ENCODE measurements at regions not wholly inside any gene's neighbourhood (a gene's known extent, or its start where the extent isn't known, plus 50 kb on each side); places are given as distances from the start of the nearest gene placed in this dataset.

DNA sequence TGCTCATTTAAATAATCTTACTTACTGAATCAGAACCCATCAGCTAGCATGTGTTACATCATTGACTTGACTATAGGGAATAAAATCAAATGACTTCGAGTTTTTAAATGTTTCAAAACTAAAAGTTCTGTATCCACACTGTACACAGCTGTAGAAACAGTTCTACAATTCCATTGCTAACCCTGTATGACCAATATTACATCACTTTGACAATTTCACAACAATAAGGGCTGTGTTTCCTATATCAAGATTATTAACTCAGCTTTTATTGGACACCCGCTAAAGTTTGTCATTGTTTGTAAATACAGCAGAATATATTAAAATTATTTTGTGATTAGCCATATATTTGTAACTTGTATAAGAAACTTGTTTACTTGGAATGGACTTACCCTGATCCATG, 540.8 kb downstream of the PRELID2 start:
- H3K4me3 ChIP-seq = no peak overlapping the region
- H3K79me2 ChIP-seq (ENCODE audit: low read depth) = no peaks in the 10 kb centered on the region
- ChIA-PET CTCF (no interaction called here), POLR2A (ENCODE audit: unreplicated experiment) (no interaction called here)
- no peak for DNase-seq
- H3F3A ChIP-seq (ENCODE audit: insufficient read depth, low read depth) = no peaks in the 10 kb centered on the region
- no peak overlapping the region for H2AFZ ChIP-seq
- H3K9me3 ChIP-seq (ENCODE audit: insufficient read depth, low read depth) = no peaks in the 10 kb centered on the region
- H3K27ac ChIP-seq = no peak overlapping the region
- no TSS peak for BruUV-seq (replicated peaks)
- no peaks in the 10 kb centered on the region for H3K9me2 ChIP-seq (ENCODE audit: insufficient read depth)
- H4K20me1 ChIP-seq (ENCODE audit: insufficient read depth) = no peaks in the 10 kb centered on the region
- intact Hi-C loops (cut with micrococcal nuclease; ENCODE audit: unreplicated experiment) = no loop called here
- H3K27me3 ChIP-seq (ENCODE audit: insufficient read depth, low read depth) = no peaks in the 10 kb centered on the region
- H3K4me1 ChIP-seq (replicated peaks; ENCODE audit: insufficient read depth) = no peaks in the 10 kb centered on the region
- no peak overlapping the region for H3K4me2 ChIP-seq
- TF ChIP-seq, protein P1, sequence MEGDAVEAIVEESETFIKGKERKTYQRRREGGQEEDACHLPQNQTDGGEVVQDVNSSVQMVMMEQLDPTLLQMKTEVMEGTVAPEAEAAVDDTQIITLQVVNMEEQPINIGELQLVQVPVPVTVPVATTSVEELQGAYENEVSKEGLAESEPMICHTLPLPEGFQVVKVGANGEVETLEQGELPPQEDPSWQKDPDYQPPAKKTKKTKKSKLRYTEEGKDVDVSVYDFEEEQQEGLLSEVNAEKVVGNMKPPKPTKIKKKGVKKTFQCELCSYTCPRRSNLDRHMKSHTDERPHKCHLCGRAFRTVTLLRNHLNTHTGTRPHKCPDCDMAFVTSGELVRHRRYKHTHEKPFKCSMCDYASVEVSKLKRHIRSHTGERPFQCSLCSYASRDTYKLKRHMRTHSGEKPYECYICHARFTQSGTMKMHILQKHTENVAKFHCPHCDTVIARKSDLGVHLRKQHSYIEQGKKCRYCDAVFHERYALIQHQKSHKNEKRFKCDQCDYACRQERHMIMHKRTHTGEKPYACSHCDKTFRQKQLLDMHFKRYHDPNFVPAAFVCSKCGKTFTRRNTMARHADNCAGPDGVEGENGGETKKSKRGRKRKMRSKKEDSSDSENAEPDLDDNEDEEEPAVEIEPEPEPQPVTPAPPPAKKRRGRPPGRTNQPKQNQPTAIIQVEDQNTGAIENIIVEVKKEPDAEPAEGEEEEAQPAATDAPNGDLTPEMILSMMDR (conservative IDR thresholded peaks at IDR 0.05) = no peak
- TF ChIP-seq EZH2 (IDR thresholded peaks at IDR 0.05; ENCODE audit: low read depth) = no peak
- no peaks in the 10 kb centered on the region for H3K36me3 ChIP-seq (ENCODE audit: low read depth)

DNA sequence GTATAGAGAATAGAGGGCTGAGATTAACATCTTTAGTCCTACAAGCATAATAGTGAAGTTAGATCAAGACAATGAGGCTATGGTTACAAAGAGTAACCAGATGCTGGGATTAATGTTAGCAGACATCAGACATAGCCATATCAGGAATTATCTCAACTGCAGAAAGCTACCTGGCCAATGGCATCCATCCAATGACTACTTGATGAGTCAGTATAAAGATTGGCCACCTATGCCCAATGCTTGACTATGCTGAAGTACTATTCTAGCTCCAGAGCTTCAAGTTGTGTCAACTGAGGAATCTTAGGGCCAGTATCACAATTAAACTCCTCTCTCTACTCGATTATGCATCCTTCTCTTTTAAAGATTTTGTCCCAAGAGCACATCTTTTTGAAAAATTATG, 541.4 kb downstream of the PRELID2 start:
- intact Hi-C loops (cut with micrococcal nuclease; ENCODE audit: unreplicated experiment) = no loop called here
- H3K9me3 ChIP-seq (ENCODE audit: insufficient read depth, low read depth) = no peaks in the 10 kb centered on the region
- H2AFZ ChIP-seq = no peak overlapping the region
- H3K4me3 ChIP-seq = no peak overlapping the region
- H3K79me2 ChIP-seq (ENCODE audit: low read depth) = no peaks in the 10 kb centered on the region
- ChIA-PET CTCF (no interaction called here), POLR2A (ENCODE audit: unreplicated experiment) (no interaction called here)
- H4K20me1 ChIP-seq (ENCODE audit: insufficient read depth) = no peaks in the 10 kb centered on the region
- no peaks in the 10 kb centered on the region for H3K27me3 ChIP-seq (ENCODE audit: insufficient read depth, low read depth)
- no peaks in the 10 kb centered on the region for H3K36me3 ChIP-seq (ENCODE audit: low read depth)
- H3F3A ChIP-seq (ENCODE audit: insufficient read depth, low read depth) = no peaks in the 10 kb centered on the region
- H3K9me2 ChIP-seq (ENCODE audit: insufficient read depth) = no peaks in the 10 kb centered on the region
- no peak for TF ChIP-seq EZH2 (IDR thresholded peaks at IDR 0.05; ENCODE audit: low read depth)
- TF ChIP-seq, protein P1 (conservative IDR thresholded peaks at IDR 0.05) = no peak
- no peak overlapping the region for H3K27ac ChIP-seq
- DNase-seq = no peak
- H3K4me2 ChIP-seq = no peak overlapping the region
- no TSS peak for BruUV-seq (replicated peaks)
- H3K4me1 ChIP-seq (replicated peaks; ENCODE audit: insufficient read depth) = no peaks in the 10 kb centered on the region

GRCh38 chr5:145292278-145292677, 542.9 kb downstream of the PRELID2 start:
- no peak overlapping the region for H3K4me2 ChIP-seq
- H3F3A ChIP-seq (ENCODE audit: insufficient read depth, low read depth) = no peaks in the 10 kb centered on the region
- no peak for DNase-seq
- no TSS peak for BruUV-seq (replicated peaks)
- intact Hi-C loops (cut with micrococcal nuclease; ENCODE audit: unreplicated experiment) = no loop called here
- H3K9me3 ChIP-seq (ENCODE audit: insufficient read depth, low read depth) = no peaks in the 10 kb centered on the region
- no peak overlapping the region for H3K27ac ChIP-seq
- CTCF ChIA-PET = no interaction called here
- H3K4me1 ChIP-seq (replicated peaks; ENCODE audit: insufficient read depth) = no peaks in the 10 kb centered on the region
- H3K4me3 ChIP-seq = no peak overlapping the region
- POLR2A ChIA-PET (ENCODE audit: unreplicated experiment) = no interaction called here
- no peaks in the 10 kb centered on the region for H4K20me1 ChIP-seq (ENCODE audit: insufficient read depth)
- H2AFZ ChIP-seq = no peak overlapping the region
- TF ChIP-seq, protein P1 (conservative IDR thresholded peaks at IDR 0.05) = no peak
- no peak for TF ChIP-seq EZH2 (IDR thresholded peaks at IDR 0.05; ENCODE audit: low read depth)
- no peaks in the 10 kb centered on the region for H3K36me3 ChIP-seq (ENCODE audit: low read depth)
- no peaks in the 10 kb centered on the region for H3K9me2 ChIP-seq (ENCODE audit: insufficient read depth)
- H3K27me3 ChIP-seq (ENCODE audit: insufficient read depth, low read depth) = no peaks in the 10 kb centered on the region
- H3K79me2 ChIP-seq (ENCODE audit: low read depth) = no peaks in the 10 kb centered on the region
